ENCODE measurements at regions not wholly inside any gene's neighbourhood (a gene's known extent, or its start where the extent isn't known, plus 50 kb on each side); places are given as distances from the start of the nearest gene placed in this dataset.

- no peaks in the 10 kb centered on the region for H3K36me3 ChIP-seq (ENCODE audit: insufficient read depth, low read length, poor library complexity, severe bottlenecking)
- TF ChIP-seq EZH2 (IDR thresholded peaks at IDR 0.05; ENCODE audit: borderline replicate concordance, low read depth, low read length, poor library complexity, severe bottlenecking) (no peak), CTCF (conservative IDR thresholded peaks at IDR 0.05; ENCODE audit: low read depth, low read length) (no peak)
- no TSS peak for BruUV-seq (replicated peaks)
- ChIA-PET POLR2A (ENCODE audit: low non-redundant PET) (no interaction called here), CTCF (no interaction called here)
- peaks cover 14% of the 10 kb centered on the region for H3K9me3 ChIP-seq (ENCODE audit: low read depth, low read length, poor library complexity, severe bottlenecking)
- intact Hi-C loops (cut with micrococcal nuclease; ENCODE audit: unreplicated experiment) = no loop called here
- no peak overlapping the region for H3K27ac ChIP-seq (ENCODE audit: low read depth, low read length, poor library complexity, severe bottlenecking)
- DNase-seq (ENCODE audit: low spot score) = no peak
- H3K4me1 ChIP-seq (ENCODE audit: insufficient read depth, low read length, poor library complexity, severe bottlenecking) = no peaks in the 10 kb centered on the region
- H3K27me3 ChIP-seq (replicated peaks; ENCODE audit: insufficient read depth, low read depth, low read length, poor library complexity) = no peaks in the 10 kb centered on the region
- no peak overlapping the region for H3K4me3 ChIP-seq (ENCODE audit: low read depth, low read length, poor library complexity, severe bottlenecking)
Measured at GRCh38 chr20:24169256-24169655, 180.7 kb upstream of the GGTLC1 start.

- intact Hi-C loops (cut with micrococcal nuclease; ENCODE audit: unreplicated experiment) = no loop called here
- Histone ChIP-seq H3K9me3 (ENCODE audit: low read depth, low read length, poor library complexity, severe bottlenecking) (peaks cover 4% of the 10 kb centered on the region), H3K27me3 (replicated peaks; ENCODE audit: insufficient read depth, low read depth, low read length, poor library complexity) (no peaks in the 10 kb centered on the region), H3K27ac (ENCODE audit: low read depth, low read length, poor library complexity, severe bottlenecking) (no peak overlapping the region), H3K4me3 (ENCODE audit: low read depth, low read length, poor library complexity, severe bottlenecking) (no peak overlapping the region), H3K4me1 (ENCODE audit: insufficient read depth, low read length, poor library complexity, severe bottlenecking) (no peaks in the 10 kb centered on the region), H3K36me3 (ENCODE audit: insufficient read depth, low read length, poor library complexity, severe bottlenecking) (no peaks in the 10 kb centered on the region)
- POLR2A ChIA-PET (ENCODE audit: low non-redundant PET) = no interaction called here
- DNase-seq (ENCODE audit: low spot score) = no peak
- TF ChIP-seq CTCF (conservative IDR thresholded peaks at IDR 0.05; ENCODE audit: low read depth, low read length) (no peak), EZH2 (IDR thresholded peaks at IDR 0.05; ENCODE audit: borderline replicate concordance, low read depth, low read length, poor library complexity, severe bottlenecking) (no peak)
- CTCF ChIA-PET = no interaction called here
- BruUV-seq (replicated peaks) = no TSS peak
Measured at GRCh38 chr20:24166412-24166811, 177.8 kb upstream of the GGTLC1 start.

GRCh38 chr20:24166123-24166381, 177.5 kb upstream of the GGTLC1 start:
- BruUV-seq (replicated peaks) = no TSS peak
- no peak overlapping the region for H3K27ac ChIP-seq (ENCODE audit: low read depth, low read length, poor library complexity, severe bottlenecking)
- no peak overlapping the region for H3K4me3 ChIP-seq (ENCODE audit: low read depth, low read length, poor library complexity, severe bottlenecking)
- intact Hi-C loops (cut with micrococcal nuclease; ENCODE audit: unreplicated experiment) = no loop called here
- no peak for DNase-seq (ENCODE audit: low spot score)
- no peaks in the 10 kb centered on the region for H3K4me1 ChIP-seq (ENCODE audit: insufficient read depth, low read length, poor library complexity, severe bottlenecking)
- no peak for TF ChIP-seq CTCF (conservative IDR thresholded peaks at IDR 0.05; ENCODE audit: low read depth, low read length)
- TF ChIP-seq EZH2 (IDR thresholded peaks at IDR 0.05; ENCODE audit: borderline replicate concordance, low read depth, low read length, poor library complexity, severe bottlenecking) = no peak
- ChIA-PET CTCF (no interaction called here), POLR2A (ENCODE audit: low non-redundant PET) (no interaction called here)
- no peaks in the 10 kb centered on the region for H3K27me3 ChIP-seq (replicated peaks; ENCODE audit: insufficient read depth, low read depth, low read length, poor library complexity)
- peaks cover under 1% of the 10 kb centered on the region for H3K9me3 ChIP-seq (ENCODE audit: low read depth, low read length, poor library complexity, severe bottlenecking)
- no peaks in the 10 kb centered on the region for H3K36me3 ChIP-seq (ENCODE audit: insufficient read depth, low read length, poor library complexity, severe bottlenecking)

Measured in A673 (cell line).